ENCODE measurements at regions not wholly inside any gene's neighbourhood (a gene's known extent, or its start where the extent isn't known, plus 50 kb on each side); places are given as distances from the start of the nearest gene placed in this dataset.

DNA sequence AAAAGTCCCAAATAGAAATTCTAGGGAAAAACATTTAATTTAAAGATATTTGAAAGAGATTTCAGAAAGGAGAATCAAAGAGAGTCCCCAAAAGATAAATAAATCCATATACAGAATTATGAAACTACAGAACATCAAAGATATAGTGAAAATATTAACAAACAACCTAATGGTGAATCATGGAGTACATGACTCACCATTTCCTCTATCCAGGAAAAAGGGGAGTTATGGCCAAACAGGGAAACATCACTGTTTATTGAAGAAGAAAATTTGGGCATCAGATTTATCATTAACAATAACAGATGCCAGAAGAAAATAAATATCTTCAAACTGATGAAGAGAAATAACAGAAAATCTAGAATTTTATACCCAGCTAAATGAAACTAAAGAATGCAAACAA is 448.3 kb downstream of the CDH2 start:
- no peak for DNase-seq (ENCODE audit: extremely low read depth, low read depth)
- H3K4me3 ChIP-seq (replicated peaks; ENCODE audit: low read depth, low read length): no peak overlapping the region

DNA sequence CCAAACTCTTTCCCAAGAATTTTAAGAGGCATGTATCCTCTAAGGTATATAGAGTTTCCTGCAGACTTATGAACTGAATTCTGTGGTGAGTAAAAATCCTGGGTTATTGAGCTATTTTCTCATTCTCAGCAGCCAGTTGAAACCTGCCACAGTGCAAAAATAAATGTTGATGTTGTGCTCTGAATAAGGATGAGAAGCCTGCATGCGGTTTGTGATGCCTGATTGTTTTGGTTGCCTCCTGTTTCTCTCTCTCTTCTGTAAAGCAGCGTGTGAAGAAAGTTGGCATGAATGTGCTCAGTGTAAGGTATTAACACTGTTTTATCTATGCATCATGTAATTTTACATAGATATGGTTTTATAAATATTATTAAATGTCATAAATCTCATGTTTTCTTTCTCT is 452.6 kb downstream of the CDH2 start:
- DNase-seq (ENCODE audit: extremely low read depth, low read depth): no peak
- TF ChIP-seq, protein P1, sequence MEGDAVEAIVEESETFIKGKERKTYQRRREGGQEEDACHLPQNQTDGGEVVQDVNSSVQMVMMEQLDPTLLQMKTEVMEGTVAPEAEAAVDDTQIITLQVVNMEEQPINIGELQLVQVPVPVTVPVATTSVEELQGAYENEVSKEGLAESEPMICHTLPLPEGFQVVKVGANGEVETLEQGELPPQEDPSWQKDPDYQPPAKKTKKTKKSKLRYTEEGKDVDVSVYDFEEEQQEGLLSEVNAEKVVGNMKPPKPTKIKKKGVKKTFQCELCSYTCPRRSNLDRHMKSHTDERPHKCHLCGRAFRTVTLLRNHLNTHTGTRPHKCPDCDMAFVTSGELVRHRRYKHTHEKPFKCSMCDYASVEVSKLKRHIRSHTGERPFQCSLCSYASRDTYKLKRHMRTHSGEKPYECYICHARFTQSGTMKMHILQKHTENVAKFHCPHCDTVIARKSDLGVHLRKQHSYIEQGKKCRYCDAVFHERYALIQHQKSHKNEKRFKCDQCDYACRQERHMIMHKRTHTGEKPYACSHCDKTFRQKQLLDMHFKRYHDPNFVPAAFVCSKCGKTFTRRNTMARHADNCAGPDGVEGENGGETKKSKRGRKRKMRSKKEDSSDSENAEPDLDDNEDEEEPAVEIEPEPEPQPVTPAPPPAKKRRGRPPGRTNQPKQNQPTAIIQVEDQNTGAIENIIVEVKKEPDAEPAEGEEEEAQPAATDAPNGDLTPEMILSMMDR (IDR thresholded peaks at IDR 0.05; ENCODE audit: low read depth, low read length, missing control alignments): no peak
- no peak overlapping the region for H3K4me3 ChIP-seq (replicated peaks; ENCODE audit: low read depth, low read length)

More for the DNA sequence above, 448.3 kb downstream of the CDH2 start:
- TF ChIP-seq, protein P1 (IDR thresholded peaks at IDR 0.05; ENCODE audit: low read depth, low read length, missing control alignments): no peak

DNA sequence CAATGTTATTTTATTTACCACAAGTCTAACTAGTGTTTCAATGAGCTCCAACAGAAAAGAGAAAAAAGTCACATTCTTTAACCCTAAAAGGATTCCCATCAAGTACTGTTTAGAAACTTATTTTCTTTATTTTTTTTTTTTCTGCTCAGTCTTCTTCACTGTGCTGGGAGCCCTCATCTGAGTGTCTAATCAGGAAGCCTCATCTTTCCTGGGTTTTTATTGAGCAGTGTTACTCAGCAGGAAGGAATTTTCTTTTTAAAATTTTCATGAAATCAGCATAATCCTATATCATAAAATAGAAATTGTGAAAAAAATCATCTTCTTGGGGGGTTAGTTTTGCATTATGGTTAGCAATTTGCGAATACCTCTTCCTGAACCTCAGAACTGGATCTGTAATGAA is 453.8 kb downstream of the CDH2 start:
- no peak for DNase-seq (ENCODE audit: extremely low read depth, low read depth)
- TF ChIP-seq, protein P1 (IDR thresholded peaks at IDR 0.05; ENCODE audit: low read depth, low read length, missing control alignments): no peak
- H3K4me3 ChIP-seq (replicated peaks; ENCODE audit: low read depth, low read length): no peak overlapping the region

DNA sequence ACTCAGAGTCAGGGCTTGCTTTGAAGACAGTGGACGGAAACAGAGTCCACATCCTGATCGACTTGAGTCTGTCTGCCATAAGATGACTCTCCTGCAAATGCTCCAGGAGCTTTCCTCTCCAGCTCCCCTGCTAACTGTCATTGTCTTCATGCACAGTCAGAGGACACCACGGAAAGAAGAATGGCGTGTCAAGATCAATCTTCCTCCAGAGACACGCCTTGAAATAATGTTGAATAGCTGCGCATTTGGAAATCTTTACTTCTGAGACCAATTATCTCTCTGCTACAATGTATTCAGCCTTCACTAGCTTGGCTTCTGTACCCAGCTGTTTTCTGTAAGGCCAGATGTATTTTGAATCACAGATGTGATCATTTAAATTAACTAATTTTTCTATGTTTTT is 457.2 kb downstream of the CDH2 start:
- TF ChIP-seq, protein P1 (IDR thresholded peaks at IDR 0.05; ENCODE audit: low read depth, low read length, missing control alignments): no peak
- no peak for DNase-seq (ENCODE audit: extremely low read depth, low read depth)
- H3K4me3 ChIP-seq (replicated peaks; ENCODE audit: low read depth, low read length): no peak overlapping the region

DNA sequence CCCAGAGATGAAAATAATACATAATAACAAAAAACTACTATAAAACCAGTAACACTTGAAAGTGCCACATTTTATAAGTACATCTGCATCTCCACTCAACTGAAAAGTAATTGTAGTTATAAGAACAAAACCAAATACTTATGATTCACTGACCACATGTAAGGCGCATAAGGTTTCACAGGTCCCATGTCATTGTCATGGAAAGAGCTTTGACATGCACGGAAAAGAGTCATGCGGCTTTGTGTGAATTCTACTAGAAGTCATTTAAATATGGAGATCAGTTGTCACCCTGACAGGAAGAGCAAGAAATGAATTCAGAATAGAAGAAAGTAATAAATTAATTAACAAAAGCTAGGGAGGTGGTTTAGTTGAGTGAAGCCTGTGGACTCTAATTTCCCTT is 459.1 kb downstream of the CDH2 start:
- DNase-seq (ENCODE audit: extremely low read depth, low read depth): no peak
- TF ChIP-seq, protein P1 (IDR thresholded peaks at IDR 0.05; ENCODE audit: low read depth, low read length, missing control alignments): no peak

DNA sequence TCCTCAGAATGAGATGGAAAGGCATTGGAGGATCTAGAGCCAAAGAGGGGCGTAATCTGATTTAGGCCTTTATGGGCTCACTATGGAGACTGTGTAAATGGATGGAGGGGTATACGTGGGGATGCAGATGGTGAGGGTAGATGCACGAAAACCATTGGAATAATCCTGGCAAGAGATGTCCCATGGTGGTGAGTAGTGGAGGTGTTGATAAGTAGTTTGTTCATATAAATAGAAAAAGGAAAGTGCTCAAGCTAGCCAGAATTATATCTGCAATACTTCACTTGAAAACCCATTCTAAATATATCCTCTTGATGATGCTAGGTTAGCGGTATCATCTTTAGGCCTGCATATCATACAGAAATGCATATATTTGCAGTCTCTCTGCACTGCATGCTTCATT is 459.7 kb downstream of the CDH2 start:
- H3K4me3 ChIP-seq (replicated peaks; ENCODE audit: low read depth, low read length): no peak overlapping the region
- TF ChIP-seq, protein P1 (IDR thresholded peaks at IDR 0.05; ENCODE audit: low read depth, low read length, missing control alignments): no peak
- no peak for DNase-seq (ENCODE audit: extremely low read depth, low read depth)

More for the DNA sequence above, 459.1 kb downstream of the CDH2 start:
- no peak overlapping the region for H3K4me3 ChIP-seq (replicated peaks; ENCODE audit: low read depth, low read length)

DNA sequence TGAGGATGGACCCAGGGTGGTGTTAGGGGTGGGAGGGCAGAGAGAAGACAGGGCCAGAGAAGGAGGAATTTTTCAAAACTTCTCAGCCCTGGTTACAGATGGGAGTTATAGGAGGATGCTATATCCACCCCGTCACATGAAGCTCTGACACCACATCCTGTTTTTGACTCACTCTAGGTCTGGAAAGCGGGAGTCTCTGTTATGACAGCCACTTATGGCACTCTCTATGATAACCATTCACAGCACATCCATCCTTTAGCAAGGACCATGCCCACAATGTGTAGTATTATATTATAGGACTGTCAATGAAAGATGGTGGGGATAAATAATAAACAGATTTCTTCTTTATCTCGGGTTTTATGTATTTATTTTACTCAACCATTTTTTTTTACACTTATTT is 461.2 kb downstream of the CDH2 start:
- no peak overlapping the region for H3K4me3 ChIP-seq (replicated peaks; ENCODE audit: low read depth, low read length)
- TF ChIP-seq, protein P1 (IDR thresholded peaks at IDR 0.05; ENCODE audit: low read depth, low read length, missing control alignments): no peak
- no peak for DNase-seq (ENCODE audit: extremely low read depth, low read depth)

All from HFF-Myc (cell line).